Liver (tissue), 8 donors: ENCODE measurements at regions not wholly inside any gene's neighbourhood (a gene's known extent, or its start where the extent isn't known, plus 50 kb on each side); places are given as distances from the start of the nearest gene placed in this dataset.

Experiments used
- DNase-seq: peaks from one replicate; pipeline ENCODE4 v3.0.0-alpha.2; 2017; ENCODE audit warnings: low spot score
- H3K27ac ChIP-seq, 2 donors: one replicate each; pipeline ENCODE4 v1.7.0; 2013; ENCODE audit warnings: inconsistent platforms in 2 of 2, low read length in 2 of 2, control low read depth in 1 of 2, low read depth in 1 of 2, mild to moderate bottlenecking in 1 of 2
- H3K27me3 ChIP-seq, 4 donors: one replicate each; pipeline versions ENCODE4 v1.6.1 to v1.7.0; 2013; ENCODE audit warnings: low read length in 3 of 4, inconsistent platforms in 1 of 4, mild to moderate bottlenecking in 1 of 4, moderate library complexity in 1 of 4; ENCODE audit not compliant: control insufficient read depth in 4 of 4, insufficient read depth in 4 of 4
- H3K36me3 ChIP-seq, 4 donors: one replicate each; pipeline versions ENCODE4 v1.6.1 to v1.7.0; 2013; ENCODE audit warnings: low read length in 3 of 4, mild to moderate bottlenecking in 3 of 4, low read depth in 1 of 4, moderate library complexity in 1 of 4; ENCODE audit not compliant: control insufficient read depth in 4 of 4, insufficient read depth in 3 of 4
- H3K4me1 ChIP-seq, 4 donors: one replicate each; pipeline versions ENCODE4 v1.6.1 to v1.7.0; 2013; ENCODE audit warnings: low read length in 3 of 4, mild to moderate bottlenecking in 3 of 4, moderate library complexity in 1 of 4; ENCODE audit not compliant: control insufficient read depth in 4 of 4, insufficient read depth in 4 of 4
- H3K4me3 ChIP-seq, 3 donors: one replicate each; pipeline versions ENCODE4 v1.6.1 to v1.7.0; 2013; ENCODE audit warnings: low read length in 3 of 3, control low read depth in 1 of 3, low read depth in 1 of 3, mild to moderate bottlenecking in 1 of 3
- H3K9ac ChIP-seq, 2 donors: one replicate each; pipeline ENCODE4 v1.7.0; 2013; ENCODE audit warnings: low read length in 2 of 2, mild to moderate bottlenecking in 2 of 2, moderate library complexity in 2 of 2, control low read depth in 1 of 2, low read depth in 1 of 2
- H3K9me3 ChIP-seq, 4 donors: one replicate each; pipeline versions ENCODE4 v1.6.1 to v1.7.0; 2013; ENCODE audit warnings: low read length in 3 of 4; ENCODE audit not compliant: control insufficient read depth in 4 of 4
- ATF3 ChIP-seq: IDR thresholded peaks from 2 replicates; pipeline ENCODE4 v1.6.1; 2016; ENCODE audit warnings: antibody characterized with exemption
- CTCF ChIP-seq: fragments of 150-350 bp; IDR thresholded peaks from 2 replicates; pipeline ENCODE4 v1.5.1; 2017; ENCODE audit warnings: improper control_type of control experiment, low read depth, low read length; ENCODE audit not compliant: missing input control
- EGR1 ChIP-seq, 2 donors: IDR thresholded peaks; 2 replicates each; pipeline ENCODE4 v1.6.1; 2016 to 2018; ENCODE audit warnings: antibody characterized with exemption in 2 of 2, low read depth in 2 of 2
- FOXA1 ChIP-seq: IDR thresholded peaks from 2 replicates; pipeline ENCODE4 v1.6.1; 2016; ENCODE audit warnings: antibody characterized with exemption
- FOXA2 ChIP-seq: IDR thresholded peaks from 2 replicates; pipeline ENCODE4 v1.6.1; 2016; ENCODE audit warnings: antibody characterized with exemption
- GABPA ChIP-seq, 2 donors: IDR thresholded peaks in 1 of 2; conservative IDR thresholded peaks in 1 of 2; 2 replicates each; pipeline ENCODE4 v1.6.1; 2016; ENCODE audit warnings: antibody characterized with exemption in 2 of 2, mild to moderate bottlenecking in 1 of 2, moderate library complexity in 1 of 2
- HNF4A ChIP-seq, 2 donors: conservative IDR thresholded peaks; 2 replicates each; pipeline ENCODE4 v1.6.1; 2016; ENCODE audit warnings: antibody characterized with exemption in 2 of 2, mild to moderate bottlenecking in 2 of 2
- HNF4G ChIP-seq: IDR thresholded peaks from 2 replicates; pipeline ENCODE4 v1.6.1; 2016; ENCODE audit warnings: antibody characterized with exemption
- JUND ChIP-seq, 2 donors: IDR thresholded peaks; 2 replicates each; pipeline ENCODE4 v1.6.1; 2016; ENCODE audit warnings: antibody characterized with exemption in 2 of 2
- MAX ChIP-seq: IDR thresholded peaks from 2 replicates; pipeline ENCODE4 v1.6.1; 2016; ENCODE audit warnings: antibody characterized with exemption
- NR2F2 ChIP-seq: IDR thresholded peaks from 2 replicates; pipeline ENCODE4 v1.6.1; 2016; ENCODE audit warnings: antibody characterized with exemption
- RAD21 ChIP-seq, 2 donors: IDR thresholded peaks; 2 replicates each; pipeline ENCODE4 v1.6.1; 2016; ENCODE audit warnings: antibody characterized with exemption in 2 of 2, mild to moderate bottlenecking in 2 of 2
- REST ChIP-seq: IDR thresholded peaks from 2 replicates; pipeline ENCODE4 v1.6.1; 2016; ENCODE audit warnings: antibody characterized with exemption, mild to moderate bottlenecking
- RXRA ChIP-seq, 2 donors: IDR thresholded peaks; 2 replicates each; pipeline ENCODE4 v1.6.1; 2017 to 2018; ENCODE audit warnings: antibody characterized with exemption in 2 of 2, mild to moderate bottlenecking in 1 of 2
- SP1 ChIP-seq: IDR thresholded peaks from 2 replicates; pipeline ENCODE4 v1.6.1; 2018; ENCODE audit warnings: antibody characterized with exemption, mild to moderate bottlenecking
- TAF1 ChIP-seq: conservative IDR thresholded peaks from 2 replicates; pipeline ENCODE4 v1.6.1; 2016; ENCODE audit warnings: antibody characterized with exemption, mild to moderate bottlenecking
- YY1 ChIP-seq: IDR thresholded peaks from 2 replicates; pipeline ENCODE4 v1.6.1; 2016; ENCODE audit warnings: antibody characterized with exemption, mild to moderate bottlenecking
- ZBTB33 ChIP-seq: IDR thresholded peaks from 2 replicates; pipeline ENCODE4 v1.6.1; 2016; ENCODE audit warnings: antibody characterized with exemption
- WGBS: extraction: QIAGEN DNeasy Blood & Tissue Kit; methylation state at CpG from one replicate; pipeline ENCODE4 v1.1.7; 2013; 5-methylcytosine and 5-hydroxymethylcytosine counted together
- donor health status: healthy.
- donor health status: healthy.
- donor health status: healthy.
- donor health status: healthy.
- donor health status: healthy.

- TF ChIP-seq EGR1 (IDR thresholded peaks at IDR 0.05; ENCODE audit: low read depth in 2 of 2) (no peak), ATF3 (no peak), HNF4G (no peak), MAX (no peak), ZBTB33 (no peak), RAD21 (IDR thresholded peaks at IDR 0.05) (no peak), REST (no peak), SP1 (no peak), JUND (IDR thresholded peaks at IDR 0.05) (no peak), NR2F2 (no peak), HNF4A (conservative IDR thresholded peaks at IDR 0.05) (no peak), TAF1 (no peak), GABPA (IDR thresholded peaks at IDR 0.05 in 1 of 2, conservative IDR thresholded peaks at IDR 0.05 in 1 of 2) (no peak), RXRA (IDR thresholded peaks at IDR 0.05) (no peak), FOXA1 (no peak), FOXA2 (no peak), CTCF (no peak), YY1 (no peak)
- no peaks in the 10 kb centered on the region for H3K4me1 ChIP-seq
- DNase-seq: no peak
- H3K36me3 ChIP-seq: no peaks in the 10 kb centered on the region
- H3K9ac ChIP-seq: no peak overlapping the region
- no peak overlapping the region for H3K27ac ChIP-seq
- H3K27me3 ChIP-seq: no peaks in the 10 kb centered on the region
- H3K9me3 ChIP-seq: no peaks in the 10 kb centered on the region
- 93% methylated on average over 3 of the region's 3 CpGs for WGBS
- H3K4me3 ChIP-seq: no peak overlapping the region
Measured at GRCh38 chr1:221089273-221089672, 210.0 kb downstream of the HLX start.

- Histone ChIP-seq H3K9me3 (no peaks in the 10 kb centered on the region), H3K9ac (no peak overlapping the region), H3K4me1 (no peaks in the 10 kb centered on the region), H3K27me3 (no peaks in the 10 kb centered on the region), H3K4me3 (no peak overlapping the region), H3K27ac (no peak overlapping the region), H3K36me3 (no peaks in the 10 kb centered on the region)
- WGBS: 51% methylated on average over 1 of the region's 1 CpG
- DNase-seq: no peak
- TF ChIP-seq EGR1 (IDR thresholded peaks at IDR 0.05; ENCODE audit: low read depth in 2 of 2) (no peak), CTCF (no peak), JUND (IDR thresholded peaks at IDR 0.05) (no peak), ATF3 (no peak), ZBTB33 (no peak), HNF4A (conservative IDR thresholded peaks at IDR 0.05) (no peak), YY1 (no peak), FOXA2 (no peak), RAD21 (IDR thresholded peaks at IDR 0.05) (no peak), MAX (no peak), NR2F2 (no peak), GABPA (IDR thresholded peaks at IDR 0.05 in 1 of 2, conservative IDR thresholded peaks at IDR 0.05 in 1 of 2) (no peak), RXRA (IDR thresholded peaks at IDR 0.05) (no peak), FOXA1 (no peak)
Measured at GRCh38 chr1:221089803-221090202, 210.6 kb downstream of the HLX start.
